ENCODE measurements at regions not wholly inside any gene's neighbourhood (a gene's known extent, or its start where the extent isn't known, plus 50 kb on each side); places are given as distances from the start of the nearest gene placed in this dataset.

DNA sequence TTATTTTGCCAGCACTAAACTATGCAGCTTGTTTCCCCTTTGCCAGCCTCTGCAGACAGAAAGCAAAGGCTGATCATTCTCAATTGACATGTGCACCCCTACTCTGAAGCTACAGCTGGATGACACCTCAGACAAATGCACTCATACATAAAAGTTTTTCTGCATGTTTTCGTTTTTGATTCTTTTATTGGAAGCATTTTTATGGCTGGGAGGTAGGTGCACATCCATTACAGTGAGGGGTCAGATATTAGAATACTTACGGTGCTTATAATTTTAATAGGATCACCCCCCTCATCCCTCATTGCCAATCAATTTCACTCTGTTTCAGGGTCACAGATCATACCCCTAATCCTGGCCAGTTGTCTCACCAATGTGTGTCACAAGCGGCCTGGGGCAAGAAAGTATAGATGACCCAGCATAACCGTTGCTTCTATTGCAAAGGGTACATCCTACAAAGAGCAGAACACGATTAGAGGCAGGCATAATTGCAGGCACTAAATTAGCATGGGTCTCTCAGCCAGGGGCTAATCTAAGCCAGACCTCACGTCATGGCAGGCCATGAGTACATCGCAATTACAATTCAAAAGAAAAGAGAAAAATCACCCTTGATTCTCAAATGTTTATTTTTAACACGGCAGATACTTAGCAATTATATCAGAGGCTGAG is 89.5 kb upstream of the SOX9 start:
- H3K27ac ChIP-seq, result no peak overlapping the region
- TF ChIP-seq ZFX (IDR thresholded peaks at IDR 0.05) (no peak), CTCF (conservative IDR thresholded peaks at IDR 0.05) (no peak)

GRCh38 chr17:72033334-72033733 is 87.5 kb upstream of the SOX9 start:
- TF ChIP-seq CTCF (conservative IDR thresholded peaks at IDR 0.05) (no peak), ZFX (IDR thresholded peaks at IDR 0.05) (no peak)
- H3K27ac ChIP-seq, result no peak overlapping the region

DNA sequence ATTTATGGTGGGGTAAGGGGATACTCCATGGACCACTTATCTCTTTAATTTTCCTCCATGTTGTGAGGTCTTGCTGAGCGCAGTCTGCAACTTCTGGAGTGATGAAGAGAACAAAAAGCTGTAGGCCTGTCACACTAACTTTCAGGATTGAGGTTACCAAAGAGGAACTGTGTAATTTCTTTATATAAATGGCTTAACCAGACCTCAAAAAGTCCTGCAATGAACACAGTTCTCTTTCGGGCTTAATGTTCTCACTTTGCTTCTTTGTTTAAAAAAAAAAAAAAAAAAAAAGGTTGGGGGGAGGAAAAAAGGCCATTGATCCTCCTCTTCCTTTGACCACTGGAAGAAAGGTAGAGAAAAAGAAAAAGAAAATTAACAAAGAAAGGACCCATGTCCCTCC is 86.8 kb upstream of the SOX9 start:
- no peak overlapping the region for H3K27ac ChIP-seq
- TF ChIP-seq ZFX (IDR thresholded peaks at IDR 0.05), result no peak
- no peak for TF ChIP-seq CTCF (conservative IDR thresholded peaks at IDR 0.05)

- H3K27ac ChIP-seq, result no peak overlapping the region
- no peak for TF ChIP-seq ZFX (IDR thresholded peaks at IDR 0.05)
- TF ChIP-seq CTCF (conservative IDR thresholded peaks at IDR 0.05), result no peak
Measured at GRCh38 chr17:72038427-72038826, 82.4 kb upstream of the SOX9 start.

- H3K27ac ChIP-seq, result no peak overlapping the region
- no peak for TF ChIP-seq CTCF (conservative IDR thresholded peaks at IDR 0.05)
- TF ChIP-seq ZFX (IDR thresholded peaks at IDR 0.05), result no peak
Measured at GRCh38 chr17:72039490-72039889, 81.3 kb upstream of the SOX9 start.

GRCh38 chr17:72046178-72046577 is 74.6 kb upstream of the SOX9 start:
- TF ChIP-seq CTCF (conservative IDR thresholded peaks at IDR 0.05) (no peak), ZFX (IDR thresholded peaks at IDR 0.05) (no peak)
- H3K27ac ChIP-seq, result no peak overlapping the region

GRCh38 chr17:72046643-72047612 is 73.9 kb upstream of the SOX9 start:
- no peak overlapping the region for H3K27ac ChIP-seq
- TF ChIP-seq CTCF (conservative IDR thresholded peaks at IDR 0.05), result no peak
- TF ChIP-seq ZFX (IDR thresholded peaks at IDR 0.05), result no peak
